T-helper 1 cell (primary cell): ENCODE measurements at regions not wholly inside any gene's neighbourhood (a gene's known extent, or its start where the extent isn't known, plus 50 kb on each side); places are given as distances from the start of the nearest gene placed in this dataset.

Experiments
- DNase-seq, 5 donors: peaks; one replicate each; pipeline ENCODE4 v3.0.0-alpha.2; 2012 to 2020

DNA sequence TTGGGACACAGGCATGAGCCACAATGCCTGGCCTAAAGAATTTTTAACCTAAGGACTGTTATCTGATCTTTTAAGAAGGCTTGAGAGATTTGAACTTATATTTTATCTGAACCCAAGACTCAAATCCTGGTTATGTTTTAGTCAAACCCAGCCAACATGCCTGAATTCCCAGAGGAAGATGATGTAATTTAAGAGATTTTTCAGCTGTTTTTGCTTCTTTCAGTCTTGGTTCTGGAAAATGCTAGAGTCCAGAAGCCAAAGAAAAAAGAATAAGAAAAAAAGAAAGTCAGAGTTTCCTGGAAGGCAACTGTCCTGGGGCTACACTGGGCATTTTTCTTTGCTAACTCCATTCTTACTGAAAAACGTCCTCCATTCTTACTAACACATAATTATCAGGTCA is 85.8 kb downstream of the SNX18 start:
- DNase-seq = no peak

DNA sequence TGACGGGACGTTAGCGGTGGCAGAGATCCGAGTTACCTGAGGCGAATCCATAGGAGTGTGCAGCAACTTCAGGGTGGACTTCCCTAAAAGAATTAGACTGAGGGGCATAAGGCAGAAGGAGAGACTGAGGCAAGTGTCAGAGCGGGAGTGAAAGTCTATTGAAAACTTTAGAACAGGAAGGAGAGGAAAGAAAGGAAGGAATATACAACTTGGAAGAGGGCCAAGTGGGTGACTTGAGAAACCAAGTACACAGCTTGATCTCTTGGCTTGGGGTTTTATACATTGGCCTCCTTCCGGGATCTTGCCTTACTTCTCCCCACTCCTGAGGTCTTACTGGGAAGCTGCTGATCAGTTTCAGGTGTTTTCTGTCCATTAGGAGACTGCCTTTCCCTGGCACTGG is 84.9 kb downstream of the SNX18 start:
- no peak for DNase-seq

- no peak for DNase-seq
These were observed 84.1 kb downstream of the SNX18 start for GRCh38 chr5:54601411-54602230.
